Upper lobe of right lung (tissue), 1 donor: ENCODE measurements at regions not wholly inside any gene's neighbourhood (a gene's known extent, or its start where the extent isn't known, plus 50 kb on each side); places are given as distances from the start of the nearest gene placed in this dataset.

Experiments used
- ATAC-seq: fragments of 200-7000 bp; cut with Tn5 transposase; one replicate; pipeline ENCODE4 v1.9.1; 2020; ENCODE audit warnings: mild to moderate bottlenecking, moderate library complexity
- DNase-seq: peaks from one replicate; pipeline ENCODE4 v3.0.0-alpha.2; 2020
- H3K27ac ChIP-seq: fragments of 200-600 bp; one replicate; pipeline ENCODE4 v1.8.0; 2022
- H3K27me3 ChIP-seq: fragments of 200-600 bp; one replicate; pipeline ENCODE4 v1.8.0; 2022; ENCODE audit warnings: mild to moderate bottlenecking
- H3K36me3 ChIP-seq: fragments of 200-600 bp; one replicate; pipeline ENCODE4 v1.8.0; 2022
- H3K4me1 ChIP-seq: fragments of 200-600 bp; one replicate; pipeline ENCODE4 v1.8.0; 2022
- H3K4me3 ChIP-seq: fragments of 200-600 bp; one replicate; pipeline ENCODE4 v1.8.0; 2022; ENCODE audit warnings: mild to moderate bottlenecking
- H3K9me3 ChIP-seq: fragments of 200-600 bp; one replicate; pipeline ENCODE4 v1.8.0; 2022
- intact Hi-C: fragments of 100-400 bp; cut with DNase I; formaldehyde crosslinking; loops from one replicate; pipeline ENCODE4 v1.11.0; 2022
- TF ChIP-seq, protein P1 (sequence below): fragments of 200-600 bp; IDR thresholded peaks from one replicate; pipeline ENCODE4 v1.8.0; 2022; ENCODE audit warnings: antibody characterized with exemption
- donor health status: DM: no; HTN: yes; CAD: no; lungs with severe emphysema.

DNA sequence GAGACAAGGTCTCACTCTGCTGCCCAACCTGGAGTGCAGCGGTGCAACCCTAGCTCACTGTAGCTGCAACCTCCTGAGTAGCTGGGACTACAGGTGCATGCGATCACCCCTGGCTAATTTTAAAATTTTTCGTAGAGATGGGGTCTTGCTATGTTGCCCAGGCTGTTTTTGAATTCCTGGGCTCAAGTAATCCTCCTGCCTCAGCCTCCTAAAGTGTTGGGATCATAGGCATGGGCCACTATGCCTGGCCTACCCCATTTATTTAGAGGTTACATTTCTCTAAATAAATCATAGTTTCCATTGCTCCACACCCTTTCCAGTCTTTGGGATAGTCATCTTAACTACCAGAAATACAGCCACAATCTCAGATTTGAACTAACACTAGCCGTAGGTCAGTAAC, 134.7 kb upstream of the CITED2 start:
- Histone ChIP-seq H3K4me1 (no peaks in the 10 kb centered on the region), H3K27me3 (no peaks in the 10 kb centered on the region), H3K4me3 (no peak overlapping the region), H3K9me3 (no peaks in the 10 kb centered on the region), H3K27ac (no peak overlapping the region), H3K36me3 (no peaks in the 10 kb centered on the region)
- TF ChIP-seq, protein P1, sequence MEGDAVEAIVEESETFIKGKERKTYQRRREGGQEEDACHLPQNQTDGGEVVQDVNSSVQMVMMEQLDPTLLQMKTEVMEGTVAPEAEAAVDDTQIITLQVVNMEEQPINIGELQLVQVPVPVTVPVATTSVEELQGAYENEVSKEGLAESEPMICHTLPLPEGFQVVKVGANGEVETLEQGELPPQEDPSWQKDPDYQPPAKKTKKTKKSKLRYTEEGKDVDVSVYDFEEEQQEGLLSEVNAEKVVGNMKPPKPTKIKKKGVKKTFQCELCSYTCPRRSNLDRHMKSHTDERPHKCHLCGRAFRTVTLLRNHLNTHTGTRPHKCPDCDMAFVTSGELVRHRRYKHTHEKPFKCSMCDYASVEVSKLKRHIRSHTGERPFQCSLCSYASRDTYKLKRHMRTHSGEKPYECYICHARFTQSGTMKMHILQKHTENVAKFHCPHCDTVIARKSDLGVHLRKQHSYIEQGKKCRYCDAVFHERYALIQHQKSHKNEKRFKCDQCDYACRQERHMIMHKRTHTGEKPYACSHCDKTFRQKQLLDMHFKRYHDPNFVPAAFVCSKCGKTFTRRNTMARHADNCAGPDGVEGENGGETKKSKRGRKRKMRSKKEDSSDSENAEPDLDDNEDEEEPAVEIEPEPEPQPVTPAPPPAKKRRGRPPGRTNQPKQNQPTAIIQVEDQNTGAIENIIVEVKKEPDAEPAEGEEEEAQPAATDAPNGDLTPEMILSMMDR = no peak
- no peak for DNase-seq
- ATAC-seq = no peak
- intact Hi-C loops = no loop called here

DNA sequence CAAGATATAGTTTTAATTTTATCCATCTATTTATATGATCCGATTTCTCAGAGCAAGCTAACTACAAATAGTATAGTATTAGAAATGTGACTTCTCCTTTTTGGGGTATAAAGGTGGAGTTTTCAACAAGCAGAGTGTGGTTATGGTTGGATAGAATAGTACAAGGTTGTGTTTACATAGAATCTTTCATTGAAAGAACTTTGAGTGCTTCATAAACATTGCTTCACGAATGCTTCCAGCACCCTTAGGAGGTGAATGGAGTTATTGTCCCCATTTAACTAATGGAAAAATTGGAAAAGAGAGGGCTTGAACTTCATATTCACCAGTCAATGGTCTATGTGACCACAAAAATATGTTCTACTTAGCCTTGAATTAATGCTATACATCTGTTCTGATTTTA, 134.1 kb upstream of the CITED2 start:
- no peaks in the 10 kb centered on the region for H3K27me3 ChIP-seq
- no peak for ATAC-seq
- TF ChIP-seq, protein P1 = no peak
- no peak for DNase-seq
- H3K9me3 ChIP-seq = no peaks in the 10 kb centered on the region
- no peak overlapping the region for H3K27ac ChIP-seq
- intact Hi-C loops = no loop called here
- H3K36me3 ChIP-seq = no peaks in the 10 kb centered on the region
- no peak overlapping the region for H3K4me3 ChIP-seq
- H3K4me1 ChIP-seq = no peaks in the 10 kb centered on the region

DNA sequence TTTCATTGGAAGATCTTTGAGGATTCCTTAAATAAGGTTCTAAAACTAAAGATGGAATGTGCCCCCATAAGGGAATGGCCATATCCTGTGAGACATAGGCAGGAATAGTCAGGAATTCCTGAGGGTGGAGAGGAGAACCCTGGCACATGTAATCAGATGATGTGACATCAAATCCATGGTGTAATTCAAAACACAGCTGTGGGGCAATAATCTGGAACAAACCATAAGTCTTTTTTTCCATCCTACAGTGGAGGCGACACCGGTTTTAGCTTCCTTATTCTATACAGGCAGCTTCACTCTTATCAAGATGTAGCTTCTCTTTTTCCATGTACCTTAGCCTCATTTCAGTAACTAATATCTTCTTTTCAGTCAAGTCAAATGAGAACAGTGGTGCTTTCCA, 133.6 kb upstream of the CITED2 start:
- no peaks in the 10 kb centered on the region for H3K9me3 ChIP-seq
- peak; percentile 62 for ATAC-seq

DNA sequence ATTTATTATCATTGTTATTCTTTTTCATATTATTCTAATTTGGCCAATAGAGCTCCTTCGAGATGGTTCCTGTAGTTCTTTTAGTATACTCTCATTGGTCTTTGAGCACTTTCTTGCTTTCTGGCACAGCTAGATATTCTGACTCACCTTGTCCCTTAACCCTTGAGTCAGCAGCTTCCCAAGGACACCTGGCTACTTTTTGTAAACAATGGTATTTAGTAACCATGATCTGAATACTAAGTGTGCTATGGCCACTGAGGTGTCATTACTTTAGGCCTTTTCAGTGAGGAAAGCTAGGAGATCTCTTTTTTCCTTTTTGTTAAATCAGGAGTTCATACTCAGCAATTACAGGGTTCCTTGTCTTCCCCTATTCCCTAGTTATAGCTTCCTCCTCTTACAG, 126.5 kb upstream of the CITED2 start:
- no peak for DNase-seq
- intact Hi-C loops = no loop called here
- Histone ChIP-seq H3K4me3 (no peak overlapping the region), H3K36me3 (no peaks in the 10 kb centered on the region), H3K9me3 (no peaks in the 10 kb centered on the region), H3K4me1 (no peaks in the 10 kb centered on the region), H3K27ac (no peak overlapping the region), H3K27me3 (no peaks in the 10 kb centered on the region)
- TF ChIP-seq, protein P1 = no peak
- ATAC-seq = no peak

More for the DNA sequence above, 133.6 kb upstream of the CITED2 start:
- TF ChIP-seq, protein P1 = no peak
- intact Hi-C loops = no loop called here
- DNase-seq = no peak
- Histone ChIP-seq H3K4me1 (no peaks in the 10 kb centered on the region), H3K36me3 (no peaks in the 10 kb centered on the region), H3K4me3 (no peak overlapping the region), H3K27ac (no peak overlapping the region), H3K27me3 (no peaks in the 10 kb centered on the region)

DNA sequence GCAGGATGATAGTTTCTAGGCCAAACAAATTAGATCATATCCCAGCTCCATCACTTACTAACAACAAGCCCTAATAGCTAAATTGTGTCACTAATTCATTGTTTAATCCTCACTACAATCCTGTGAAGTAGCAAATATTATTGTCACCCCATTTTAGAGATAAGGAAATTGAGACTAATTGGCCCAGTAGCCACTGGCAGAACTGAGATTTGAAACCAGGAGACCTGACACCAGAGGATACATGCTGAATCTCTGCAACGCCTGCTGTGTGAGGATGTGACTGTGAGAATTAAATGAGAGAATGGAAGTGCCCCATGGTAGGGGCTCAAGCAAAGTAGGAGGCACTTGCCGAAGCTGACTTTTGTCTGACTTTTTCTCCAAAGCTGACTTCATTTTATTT, 124.3 kb upstream of the CITED2 start:
- no peak for ATAC-seq

More for the DNA sequence above, 124.3 kb upstream of the CITED2 start:
- Histone ChIP-seq H3K9me3 (no peaks in the 10 kb centered on the region), H3K4me3 (no peak overlapping the region), H3K36me3 (no peaks in the 10 kb centered on the region), H3K27me3 (no peaks in the 10 kb centered on the region), H3K27ac (no peak overlapping the region), H3K4me1 (no peaks in the 10 kb centered on the region)
- intact Hi-C loops = no loop called here
- TF ChIP-seq, protein P1 = no peak
- no peak for DNase-seq
